ENCODE measurements at regions not wholly inside any gene's neighbourhood (a gene's known extent, or its start where the extent isn't known, plus 50 kb on each side); places are given as distances from the start of the nearest gene placed in this dataset.

- no peak overlapping the region for H3K27ac ChIP-seq
- TF ChIP-seq CTCF (IDR thresholded peaks at IDR 0.05) (no peak), ZFX (IDR thresholded peaks at IDR 0.05; ENCODE audit: borderline replicate concordance) (no peak)
These were observed 209.0 kb upstream of the IRX1 start for GRCh38 chr5:3386637-3387036.

GRCh38 chr5:3385991-3386519, 209.6 kb upstream of the IRX1 start:
- no peak for TF ChIP-seq CTCF (IDR thresholded peaks at IDR 0.05)
- TF ChIP-seq ZFX (IDR thresholded peaks at IDR 0.05; ENCODE audit: borderline replicate concordance), result no peak
- no peak overlapping the region for H3K27ac ChIP-seq

GRCh38 chr5:3384531-3384930, 211.1 kb upstream of the IRX1 start:
- TF ChIP-seq CTCF (IDR thresholded peaks at IDR 0.05) (no peak), ZFX (IDR thresholded peaks at IDR 0.05; ENCODE audit: borderline replicate concordance) (no peak)
- no peak overlapping the region for H3K27ac ChIP-seq

- no peak overlapping the region for H3K27ac ChIP-seq
- TF ChIP-seq CTCF (IDR thresholded peaks at IDR 0.05) (no peak), ZFX (IDR thresholded peaks at IDR 0.05; ENCODE audit: borderline replicate concordance) (no peak)
These were observed 212.8 kb upstream of the IRX1 start for GRCh38 chr5:3382782-3383181.

GRCh38 chr5:3382151-3382550, 213.5 kb upstream of the IRX1 start:
- no peak overlapping the region for H3K27ac ChIP-seq
- no peak for TF ChIP-seq CTCF (IDR thresholded peaks at IDR 0.05)
- no peak for TF ChIP-seq ZFX (IDR thresholded peaks at IDR 0.05; ENCODE audit: borderline replicate concordance)

- no peak for TF ChIP-seq ZFX (IDR thresholded peaks at IDR 0.05; ENCODE audit: borderline replicate concordance)
- no peak overlapping the region for H3K27ac ChIP-seq
These were observed 214.3 kb upstream of the IRX1 start for GRCh38 chr5:3381206-3381825.

- TF ChIP-seq CTCF (IDR thresholded peaks at IDR 0.05), result no peak
- no peak for TF ChIP-seq ZFX (IDR thresholded peaks at IDR 0.05; ENCODE audit: borderline replicate concordance)
- H3K27ac ChIP-seq, result no peak overlapping the region
These were observed 214.9 kb upstream of the IRX1 start for GRCh38 chr5:3380689-3381088.

- TF ChIP-seq CTCF (IDR thresholded peaks at IDR 0.05), result no peak
- TF ChIP-seq ZFX (IDR thresholded peaks at IDR 0.05; ENCODE audit: borderline replicate concordance), result no peak
- no peak overlapping the region for H3K27ac ChIP-seq
These were observed 217.8 kb upstream of the IRX1 start for GRCh38 chr5:3377831-3378230.
